Panc1 (cell line): ENCODE measurements at regions not wholly inside any gene's neighbourhood (a gene's known extent, or its start where the extent isn't known, plus 50 kb on each side); places are given as distances from the start of the nearest gene placed in this dataset.

ENCODE experiments used
- ATAC-seq: fragments of 200-7000 bp; cut with Tn5 transposase; 2 replicates; pipeline ENCODE4 v1.9.1; 2020; ENCODE audit warnings: mild to moderate bottlenecking, moderate library complexity
- BruUV-seq: library from RNA; stranded (reverse); fragments of 400-500 nt; replicated peaks from 2 replicates; lab custom pipeline; 2021; lab: Mats Ljungman, UMichigan
- CTCF ChIA-PET: fragments of 300-600 bp; sonication (Branson Sonifier 250); formaldehyde crosslinking; loops from one replicate; lab custom pipeline; 2022; ENCODE audit warnings: antibody characterized with exemption; lab: Charles Lee
- POLR2A ChIA-PET: fragments of 300-600 bp; sonication (Branson Sonifier 250); formaldehyde crosslinking; loops from one replicate; lab custom pipeline; 2022; ENCODE audit warnings: antibody characterized with exemption; lab: Charles Lee
- DNase-seq: peaks from one replicate; pipeline ENCODE4 v3.0.0-alpha.2; 2010; ENCODE audit warnings: low read depth, low spot score
- H3K27ac ChIP-seq: 2 replicates; pipeline ENCODE4 v1.5.1; 2011; ENCODE audit warnings: mild to moderate bottlenecking, low read length, inconsistent platforms
- H3K27me3 ChIP-seq: fragments of 200-500 bp; sonication (Bioruptor generic); 2 replicates; pipeline ENCODE4 v1.6.0; 2014; ENCODE audit warnings: low read length, inconsistent platforms; ENCODE audit not compliant: control insufficient read depth, insufficient read depth
- H3K36me3 ChIP-seq: fragments of 200-500 bp; sonication (Bioruptor generic); 2 replicates; pipeline ENCODE4 v1.5.1; 2014; ENCODE audit warnings: inconsistent platforms, mild to moderate bottlenecking, low read length, moderate library complexity; ENCODE audit not compliant: control insufficient read depth, insufficient read depth
- H3K4me1 ChIP-seq: 2 replicates; pipeline ENCODE4 v1.5.1; 2011; ENCODE audit warnings: inconsistent platforms, mild to moderate bottlenecking, low read length, moderate library complexity; ENCODE audit not compliant: control insufficient read depth, insufficient read depth
- H3K4me3 ChIP-seq, 2 experiments: 2 replicates each; pipeline ENCODE4 v1.5.1; 2011 to 2012; ENCODE audit warnings: low read depth in 2 of 2, low read length in 2 of 2, mild to moderate bottlenecking in 2 of 2, inconsistent platforms in 1 of 2, moderate library complexity in 1 of 2
- H3K9me3 ChIP-seq: fragments of 200-500 bp; sonication (Bioruptor generic); 2 replicates; pipeline ENCODE4 v1.5.1; 2014; ENCODE audit warnings: low read depth, mild to moderate bottlenecking, inconsistent platforms, low read length, moderate library complexity; ENCODE audit not compliant: control insufficient read depth, insufficient read depth
- CTCF ChIP-seq: fragments of 450-650 bp; IDR thresholded peaks from 2 replicates; pipeline ENCODE4 v1.5.1; 2017; ENCODE audit warnings: mild to moderate bottlenecking
- POLR2AphosphoS5 ChIP-seq: IDR thresholded peaks from 2 replicates; pipeline ENCODE4 v1.6.1; 2012; ENCODE audit warnings: mild to moderate bottlenecking, low read depth, low read length, moderate library complexity
- REST ChIP-seq, 2 experiments: IDR thresholded peaks; 2 replicates each; pipeline ENCODE4 v1.6.1; 2011 to 2012; ENCODE audit warnings: low read depth in 2 of 2, control low read depth in 1 of 2, low read length in 1 of 2, mild to moderate bottlenecking in 1 of 2, moderate library complexity in 1 of 2; ENCODE audit not compliant: insufficient read depth in 1 of 2
- SIN3A ChIP-seq: IDR thresholded peaks from 2 replicates; pipeline ENCODE4 v1.6.1; 2012; ENCODE audit warnings: low read depth, mild to moderate bottlenecking, low read length, moderate library complexity, borderline replicate concordance; ENCODE audit not compliant: insufficient read depth
- TCF7L2 ChIP-seq: IDR thresholded peaks from 2 replicates; pipeline ENCODE4 v1.6.1; 2011; ENCODE audit warnings: mild to moderate bottlenecking, low read depth, low read length, inconsistent platforms
- in situ Hi-C: cut with HindIII; loops from 2 replicates; pipeline ENCODE4 v1.10.0; 2016; ENCODE audit warnings: low sequenced_read_pairs, low pct_unique_long_range_greater_than_20kb
- intact Hi-C: fragments of 100-400 bp; cut with micrococcal nuclease; formaldehyde crosslinking; loops from one replicate; pipeline ENCODE4 v1.10.0; 2022; ENCODE audit not compliant: unreplicated experiment

DNA sequence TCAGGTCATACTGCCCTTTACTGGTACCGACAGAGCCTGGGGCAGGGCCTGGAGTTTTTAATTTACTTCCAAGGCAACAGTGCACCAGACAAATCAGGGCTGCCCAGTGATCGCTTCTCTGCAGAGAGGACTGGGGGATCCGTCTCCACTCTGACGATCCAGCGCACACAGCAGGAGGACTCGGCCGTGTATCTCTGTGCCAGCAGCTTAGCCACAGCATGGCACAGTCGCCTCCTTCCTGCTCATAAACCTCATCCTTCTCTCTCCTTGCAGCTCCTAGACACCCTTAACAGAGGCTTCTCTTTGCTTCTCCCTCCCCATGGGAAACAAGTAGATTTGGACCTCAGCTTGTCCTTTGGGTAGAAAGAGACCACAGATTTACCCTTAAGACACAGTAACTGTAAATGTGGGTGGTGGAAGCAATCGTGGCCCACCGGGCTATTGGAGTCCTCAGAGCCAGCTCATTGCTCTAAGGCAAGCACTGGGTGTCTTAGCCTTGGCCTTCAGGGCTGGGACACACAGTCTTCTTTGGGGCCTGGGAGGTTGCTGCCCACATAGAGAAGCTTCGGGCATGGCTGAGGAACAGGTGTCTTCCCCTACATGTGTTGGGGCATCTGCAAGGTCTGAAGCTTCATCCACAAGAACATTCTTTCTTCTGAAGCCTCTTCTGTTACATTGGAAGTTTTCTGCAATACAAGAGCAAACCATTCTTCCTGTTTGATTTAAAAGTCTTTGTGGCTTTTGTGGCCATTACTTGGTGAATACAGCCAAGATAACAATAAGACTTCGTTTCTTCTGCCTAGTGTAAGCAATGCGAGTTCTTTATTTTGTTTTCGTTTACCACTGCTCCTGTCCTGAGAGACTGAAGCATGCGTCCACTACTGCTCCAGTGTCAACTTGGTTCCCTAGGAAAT lies 95.5 kb upstream of the PRSS58 start:
- ATAC-seq, result no peak
- H3K36me3 ChIP-seq, result no peaks in the 10 kb centered on the region
- no peak overlapping the region for H3K27ac ChIP-seq
- DNase-seq, result no peak
- POLR2A ChIA-PET, result no interaction called here
- peaks cover 2% of the 10 kb centered on the region; the same call in 1 of the 2 replicates for H3K27me3 ChIP-seq
- CTCF ChIA-PET, result no interaction called here
- H3K4me3 ChIP-seq, result no peak overlapping the region
- TF ChIP-seq REST (IDR thresholded peaks at IDR 0.05; ENCODE audit: insufficient read depth in 1 of 2, low read depth in 2 of 2, low read length in 1 of 2) (no peak), CTCF (no peak), SIN3A (no peak), TCF7L2 (no peak), POLR2AphosphoS5 (no peak)
- no peaks in the 10 kb centered on the region; the same call in 1 of the 2 replicates for H3K4me1 ChIP-seq
- BruUV-seq, result no TSS peak
- no peaks in the 10 kb centered on the region for H3K9me3 ChIP-seq
- in situ Hi-C loops (no loop called here), intact Hi-C loops (no loop called here)

- no TSS peak for BruUV-seq
- no peak overlapping the region for H3K27ac ChIP-seq
- no peaks in the 10 kb centered on the region for H3K9me3 ChIP-seq
- TF ChIP-seq SIN3A (no peak), REST (IDR thresholded peaks at IDR 0.05; ENCODE audit: insufficient read depth in 1 of 2, low read depth in 2 of 2, low read length in 1 of 2) (no peak), CTCF (no peak), POLR2AphosphoS5 (no peak)
- ChIA-PET CTCF (no interaction called here), POLR2A (no interaction called here)
- DNase-seq (no peak), ATAC-seq (no peak)
- in situ Hi-C loops (no loop called here), intact Hi-C loops (no loop called here)
- H3K36me3 ChIP-seq, result no peaks in the 10 kb centered on the region
- H3K4me1 ChIP-seq, result no peaks in the 10 kb centered on the region
- H3K4me3 ChIP-seq, result no peak overlapping the region
- H3K27me3 ChIP-seq, result peaks cover 2% of the 10 kb centered on the region; the same call in 1 of the 2 replicates
Observed at GRCh38 chr7:142352543-142352942, 94.7 kb upstream of the PRSS58 start.
